GM21390 (cell line): ENCODE measurements at regions not wholly inside any gene's neighbourhood (a gene's known extent, or its start where the extent isn't known, plus 50 kb on each side); places are given as distances from the start of the nearest gene placed in this dataset.
"Not testable (repeated sequence)": the region's sequence is repeated elsewhere in the genome, so short reads cannot be mapped to it uniquely, and the experiment has no call there.

Experiments
- ATAC-seq: cut with Tn5 transposase; IDR thresholded peaks from one replicate; pipeline ENCODE4 v1.9.1; 2021; ENCODE audit not compliant: unreplicated experiment

DNA sequence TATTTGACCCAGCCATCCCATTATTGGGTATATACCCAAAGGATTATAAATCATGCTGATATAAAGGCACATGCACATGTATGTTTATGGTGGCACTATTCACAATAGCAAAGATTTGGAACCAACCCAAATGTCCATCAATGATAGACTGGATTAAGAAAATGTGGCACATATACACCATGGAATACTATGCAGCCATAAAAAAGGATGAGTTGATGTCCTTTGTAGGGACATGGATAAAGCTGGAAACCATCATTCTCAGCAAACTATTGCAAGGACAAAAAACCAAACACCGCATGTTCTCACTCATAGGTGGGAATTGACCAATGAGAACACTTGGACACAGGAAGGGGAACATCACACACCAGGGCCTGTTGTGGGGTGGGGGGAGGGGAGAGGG, 147.3 kb upstream of the STK26 start:
- ATAC-seq = not testable (repeated sequence)

DNA sequence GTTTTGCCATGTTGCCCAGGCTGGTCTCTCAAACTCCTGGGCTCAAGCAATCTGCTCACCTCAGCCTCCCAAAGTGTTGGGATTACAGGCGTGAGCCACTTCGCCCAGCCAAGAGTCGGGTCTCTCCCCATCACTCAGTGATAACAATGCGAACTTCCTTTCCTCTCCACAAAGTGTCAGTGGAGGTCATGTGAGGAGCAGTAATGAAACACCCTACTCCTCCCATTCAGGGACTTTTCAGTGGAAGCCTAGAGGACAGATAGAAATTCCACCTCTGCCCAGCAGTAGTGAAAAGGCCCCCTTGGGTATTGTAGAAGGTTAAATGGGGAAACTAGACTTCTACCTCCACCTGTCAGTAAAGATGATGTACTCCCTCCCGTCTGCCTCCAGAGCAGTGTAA, 141.9 kb upstream of the STK26 start:
- no peak for ATAC-seq

DNA sequence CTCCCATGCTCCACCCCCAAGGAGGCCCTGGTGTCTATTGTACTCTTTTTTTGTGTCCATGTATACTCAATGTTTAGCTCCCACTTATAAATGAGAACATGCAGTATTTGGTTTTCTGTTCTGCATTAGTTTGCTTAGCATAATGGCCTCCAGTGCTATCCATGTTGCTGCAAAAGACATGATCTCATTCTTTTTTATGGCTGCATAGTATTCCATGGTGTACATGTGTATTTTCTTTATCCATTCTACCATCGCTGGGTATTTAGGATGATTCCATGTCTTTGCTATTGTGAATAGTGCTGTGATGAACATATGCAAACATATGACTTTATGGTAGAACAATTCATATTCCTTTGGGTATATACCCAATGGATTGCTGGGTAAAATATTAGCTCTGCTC, 138.1 kb upstream of the STK26 start:
- not testable (repeated sequence) for ATAC-seq

DNA sequence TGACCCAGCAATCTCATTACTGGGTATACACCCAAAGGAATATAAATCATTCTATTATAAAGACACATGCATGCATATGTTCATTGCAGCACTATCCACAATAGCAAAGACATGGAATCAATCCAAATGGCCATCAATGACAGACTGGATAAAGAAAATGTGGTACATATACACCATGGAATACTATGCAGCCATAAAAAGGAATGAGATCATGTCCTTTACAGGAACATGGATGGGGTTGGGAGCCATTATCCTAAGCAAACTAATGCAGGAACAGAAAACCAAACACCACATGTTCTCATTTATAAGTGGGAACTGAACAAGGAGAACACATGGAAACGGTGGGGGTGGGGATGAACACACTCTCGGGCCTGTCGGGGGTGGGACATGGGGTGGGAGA, 129.2 kb upstream of the STK26 start:
- ATAC-seq = not testable (repeated sequence)

DNA sequence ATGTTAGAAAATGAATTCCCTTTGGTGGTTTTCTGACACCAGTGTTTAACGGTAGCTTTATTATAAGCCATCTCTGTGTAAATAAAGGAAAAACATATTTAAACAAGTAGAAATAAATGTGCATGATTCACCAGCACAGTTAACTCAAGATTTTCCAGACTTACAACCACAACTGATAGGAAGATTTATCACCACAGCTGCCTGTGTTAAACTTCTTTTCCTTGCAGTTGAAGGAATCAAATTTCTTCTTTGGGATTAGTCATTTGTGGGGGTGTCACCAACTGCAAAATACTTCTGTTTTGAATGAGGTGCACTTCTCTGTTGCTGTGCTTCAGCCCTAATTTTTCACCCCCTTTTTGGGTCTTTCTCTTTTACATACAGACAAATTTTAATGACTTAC, 128.1 kb upstream of the STK26 start:
- ATAC-seq = no peak

DNA sequence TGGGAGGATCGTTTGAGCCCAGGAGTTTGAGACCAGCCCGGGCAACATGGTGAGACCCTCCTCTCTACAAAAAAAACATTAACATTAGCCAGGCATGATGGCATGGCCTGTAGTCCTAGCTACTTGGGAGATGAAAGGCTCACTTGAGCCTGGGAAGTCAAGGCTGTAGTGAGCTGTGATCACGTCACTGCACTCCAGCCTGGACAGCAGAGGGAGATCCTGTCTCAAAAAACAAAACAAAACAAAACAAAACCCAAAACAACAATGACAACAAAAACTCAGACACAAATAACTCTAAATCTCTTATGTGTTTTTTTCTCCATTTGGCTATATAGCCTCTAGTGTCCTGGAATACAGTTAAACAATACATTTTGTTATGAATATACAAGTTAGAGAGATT, 127.3 kb upstream of the STK26 start:
- ATAC-seq = no peak

- no peak for ATAC-seq
Measured at GRCh38 chrX:131901546-131901945, 121.6 kb upstream of the STK26 start.

DNA sequence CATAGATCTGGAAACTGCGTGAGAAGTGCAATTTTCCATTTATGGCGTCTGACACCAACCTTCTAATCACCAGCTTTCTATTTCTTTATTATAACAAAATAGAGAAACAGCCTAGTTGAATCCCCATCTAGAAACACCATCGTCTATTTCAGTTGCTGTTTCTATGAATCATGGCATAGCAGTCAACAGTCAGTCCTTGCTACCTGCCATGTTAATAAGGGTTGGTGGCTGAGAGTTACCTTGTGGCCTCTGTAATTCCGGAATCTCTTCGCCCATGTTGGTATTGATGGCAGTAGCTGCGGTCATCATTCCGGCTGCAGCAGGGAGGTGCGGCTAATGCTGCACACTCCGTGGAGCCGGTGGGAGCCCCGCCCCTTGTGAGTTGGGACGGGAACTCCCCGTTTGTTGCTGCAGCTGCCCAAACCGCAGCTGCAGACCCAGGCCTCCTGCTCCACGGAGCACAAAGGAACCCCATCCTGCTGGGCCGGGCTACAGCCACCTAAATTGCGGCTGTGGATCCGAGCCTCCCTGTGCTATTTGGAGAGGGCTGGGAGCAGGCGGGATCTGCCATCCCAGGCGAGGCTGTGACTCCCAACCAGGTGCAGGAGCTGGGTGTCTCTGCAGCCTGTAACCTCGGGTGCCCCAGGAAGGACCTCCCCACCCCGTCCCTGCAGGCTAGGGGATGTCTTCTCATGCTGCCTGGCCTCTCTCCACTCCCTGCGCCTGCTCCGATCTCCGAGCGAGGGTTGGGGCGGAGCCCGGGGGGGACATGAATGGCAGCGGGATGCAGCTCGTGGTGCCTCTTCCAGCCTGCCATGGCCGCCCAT, 115.4 kb upstream of the STK26 start:
- ATAC-seq = no peak

DNA sequence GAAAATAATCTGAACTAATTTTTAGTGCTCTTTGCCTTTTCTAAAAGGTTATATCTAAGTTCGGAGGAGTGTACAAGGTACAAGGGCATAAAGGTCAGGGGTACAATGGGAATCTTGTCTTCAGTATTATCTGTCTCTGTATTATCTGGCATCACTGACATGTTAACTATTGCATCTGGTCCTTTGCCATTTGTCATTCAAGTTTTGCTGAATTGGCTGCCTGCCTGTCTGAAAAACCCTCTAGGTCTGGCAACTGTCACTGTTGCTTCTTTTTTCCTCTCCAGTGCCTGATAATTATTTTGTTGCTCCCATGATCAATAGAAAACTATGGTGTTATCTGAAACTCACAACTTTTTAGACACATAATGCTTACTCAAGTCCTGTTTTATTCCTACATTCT, 112.5 kb upstream of the STK26 start:
- no peak for ATAC-seq

DNA sequence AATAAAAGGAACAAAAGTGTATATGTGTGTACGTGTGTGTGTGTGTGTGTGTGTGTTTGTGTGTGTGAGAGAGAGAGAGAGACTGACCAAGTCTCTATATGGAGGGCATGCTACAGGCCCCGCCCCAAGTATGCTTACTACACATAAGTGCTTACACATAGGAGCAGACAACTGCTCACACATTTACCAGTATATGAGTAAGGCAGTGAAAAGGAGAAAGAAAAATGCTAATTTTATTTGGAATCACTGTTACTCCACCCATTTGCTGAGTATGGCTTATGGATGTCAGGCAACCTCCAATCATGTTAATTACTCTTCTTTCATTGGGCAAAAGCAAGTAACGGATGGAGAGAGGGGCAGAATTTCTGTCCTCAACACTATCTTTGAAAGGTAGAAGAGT, 107.6 kb upstream of the STK26 start:
- no peak for ATAC-seq

- ATAC-seq = no peak
Measured at GRCh38 chrX:131917588-131917987, 105.5 kb upstream of the STK26 start.

DNA sequence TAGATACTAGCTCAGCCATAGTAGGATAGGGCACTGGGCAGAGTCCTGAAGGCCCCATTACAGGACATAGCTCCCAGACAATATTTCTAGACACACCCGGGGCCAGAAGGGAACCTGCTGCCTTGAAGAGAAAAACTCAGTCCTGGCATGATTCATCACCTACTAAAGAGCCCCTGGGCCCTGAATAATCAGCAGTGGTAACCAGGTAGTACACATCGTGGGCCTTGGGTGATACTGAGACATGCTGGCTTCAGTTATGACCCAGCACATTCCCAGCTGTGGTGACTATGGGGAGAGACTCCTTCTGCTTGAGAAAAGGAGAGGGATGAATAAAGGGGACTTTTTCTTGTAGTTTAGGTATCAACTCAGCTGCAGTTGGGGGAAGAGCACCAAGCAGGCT, 104.3 kb upstream of the STK26 start:
- ATAC-seq = no peak

DNA sequence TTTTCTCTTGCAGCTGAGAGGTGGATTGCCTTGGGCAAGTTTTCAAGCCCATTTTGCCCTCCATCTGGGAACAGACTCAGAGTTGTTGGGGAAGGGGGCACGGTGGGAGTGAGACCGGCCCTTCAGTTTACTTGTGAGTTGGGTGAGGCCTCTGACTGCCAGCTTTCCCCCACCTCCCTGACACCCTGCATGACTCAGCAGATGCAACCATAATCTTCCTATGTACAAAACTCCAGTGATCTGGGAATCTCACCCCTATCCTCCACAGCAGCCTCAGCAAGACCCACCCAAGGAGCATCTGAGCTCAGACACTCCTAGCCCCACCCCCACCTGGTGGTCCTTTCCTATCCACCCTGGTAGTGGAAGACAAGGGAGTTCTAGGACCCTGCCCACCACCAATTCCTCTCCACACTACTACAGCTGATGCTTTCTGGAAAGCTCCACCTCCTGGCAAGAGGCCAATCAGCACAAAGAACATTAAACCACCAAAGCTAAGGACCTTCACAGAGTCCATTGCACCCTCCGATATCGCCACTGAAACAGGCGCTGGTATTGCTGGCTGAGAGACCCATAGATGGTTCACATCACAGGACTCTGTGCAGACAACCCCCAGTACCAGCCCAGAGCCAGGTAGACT, 99.4 kb upstream of the STK26 start:
- ATAC-seq = no peak

DNA sequence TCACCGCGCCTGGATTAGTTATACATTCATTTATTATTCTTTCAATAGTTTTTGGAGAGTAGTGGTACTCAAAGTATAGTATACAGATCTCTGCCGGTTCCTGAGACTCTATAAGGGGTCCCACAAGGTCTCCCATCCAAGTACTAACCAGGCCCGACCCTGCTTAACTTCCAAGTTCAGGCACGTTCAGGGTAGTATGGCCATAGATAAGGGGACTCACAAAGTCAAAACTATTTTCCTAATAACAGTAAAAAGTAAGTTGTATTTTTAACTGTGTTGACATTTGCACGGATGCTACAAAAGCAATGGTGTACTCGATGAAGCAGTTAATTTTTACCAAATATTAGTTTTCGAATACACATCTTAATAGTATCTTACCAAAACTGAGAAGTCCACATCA, 84.4 kb upstream of the STK26 start:
- ATAC-seq = no peak

GRCh38 chrX:131942034-131942433, 81.1 kb upstream of the STK26 start:
- ATAC-seq = no peak

- ATAC-seq = no peak
Measured at GRCh38 chrX:131944936-131945902, 77.9 kb upstream of the STK26 start.

DNA sequence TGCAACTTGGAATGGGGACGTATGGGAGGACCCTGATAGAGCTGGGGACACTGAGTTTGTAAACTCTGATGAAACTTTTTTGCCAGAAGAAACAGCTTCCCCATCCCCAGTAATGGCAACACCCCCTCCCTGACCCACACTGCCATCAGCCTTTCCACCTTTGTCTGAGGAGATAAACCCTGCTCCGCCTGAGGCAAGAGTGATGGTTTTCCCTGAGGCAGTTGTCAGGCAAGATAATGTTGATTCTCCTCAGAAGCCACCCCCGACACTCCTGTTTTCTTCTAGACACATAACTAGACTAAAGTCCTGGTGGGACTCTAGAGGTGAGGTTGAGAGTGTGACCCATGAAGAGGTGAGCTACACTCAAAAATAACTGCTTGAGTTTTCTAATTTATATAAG, 71.9 kb upstream of the STK26 start:
- ATAC-seq = no peak

DNA sequence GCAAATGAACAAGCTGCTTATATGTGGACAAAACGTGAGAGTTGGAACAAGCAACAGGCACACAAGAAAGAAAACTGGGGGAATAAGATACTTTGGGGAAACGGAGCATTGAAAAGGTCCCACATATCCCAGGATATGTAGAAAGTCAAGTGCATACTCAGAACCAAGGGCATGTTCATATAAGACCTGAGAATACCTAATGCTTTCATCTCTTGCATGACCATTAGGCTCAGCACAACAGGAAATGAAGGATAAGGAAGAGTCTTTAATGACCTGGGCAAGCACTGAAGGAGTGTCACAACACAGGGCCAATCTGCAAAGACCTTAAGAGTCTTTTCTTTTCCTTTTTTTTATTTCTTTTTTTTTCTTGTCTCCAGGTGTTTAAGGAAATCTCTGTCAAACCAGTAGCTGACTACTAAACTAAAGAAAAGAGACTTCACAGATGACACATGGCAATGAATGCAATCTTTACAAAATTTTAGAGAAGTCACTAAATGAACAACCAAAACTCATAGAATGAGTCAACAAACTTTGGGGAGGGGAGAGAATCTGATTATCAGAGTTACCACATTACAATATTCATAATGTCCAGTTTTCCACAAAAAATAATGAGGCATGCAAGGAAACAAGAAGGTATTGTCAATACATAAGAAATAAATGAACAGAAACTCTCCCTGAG, 67.9 kb upstream of the STK26 start:
- peak; percentile 97 for ATAC-seq

- ATAC-seq = no peak
Measured at GRCh38 chrX:131958724-131959123, 64.4 kb upstream of the STK26 start.

GRCh38 chrX:131970347-131970746, 52.8 kb upstream of the STK26 start:
- ATAC-seq = no peak
